Right cardiac atrium (tissue), 5 donors: ENCODE measurements at regions not wholly inside any gene's neighbourhood (a gene's known extent, or its start where the extent isn't known, plus 50 kb on each side); places are given as distances from the start of the nearest gene placed in this dataset.
"Not testable (repeated sequence)": the region's sequence is repeated elsewhere in the genome, so short reads cannot be mapped to it uniquely, and the experiment has no call there.

Experiments
- ATAC-seq, 2 donors: fragments of 200-7000 bp; cut with Tn5 transposase; one replicate each; pipeline versions ENCODE4 v1.8.0 to v1.9.1; 2020; ENCODE audit warnings: moderate library complexity in 2 of 2, mild to moderate bottlenecking in 1 of 2
- DNase-seq, 3 donors: peaks; one replicate each; pipeline ENCODE4 v3.0.0-alpha.2; 2020
- H3K27ac ChIP-seq: one replicate; pipeline ENCODE4 v1.5.1; 2013; ENCODE audit warnings: mild to moderate bottlenecking, low read length, control low read depth, moderate library complexity
- H3K27me3 ChIP-seq: one replicate; pipeline ENCODE4 v1.6.1; 2013; ENCODE audit not compliant: control insufficient read depth, insufficient read depth
- H3K4me1 ChIP-seq: one replicate; pipeline ENCODE4 v1.6.1; 2013; ENCODE audit warnings: low read length; ENCODE audit not compliant: control insufficient read depth, insufficient read depth
- H3K4me3 ChIP-seq: one replicate; pipeline ENCODE4 v1.5.1; 2013; ENCODE audit warnings: low read length, control low read depth
- H3K9me3 ChIP-seq: one replicate; pipeline ENCODE4 v1.6.1; 2013; ENCODE audit warnings: low read length; ENCODE audit not compliant: control insufficient read depth
- WGBS: extraction: QIAGEN DNeasy Blood & Tissue Kit; methylation state at CpG from one replicate; pipeline ENCODE4 v1.1.7; 2013; 5-methylcytosine and 5-hydroxymethylcytosine counted together
- intact Hi-C, 4 donors: fragments of 100-400 bp; cut with DNase I; formaldehyde crosslinking; loops; one replicate each; pipeline versions ENCODE4 v1.11.0 to v1.14.0; 2022 to 2023
- donor health status: healthy with polysubstance abuse.
- donor health status: DM: no; HTN: yes; CAD: no.
- donor health status: DM: no; HTN: no; CAD: no.
- donor health status: DM: no; HTN: yes; CAD: no; lungs with severe emphysema.
- donor health status: DM: yes; HTN: yes; CAD: no.

GRCh38 chr14:105690671-105691070 lies 164.3 kb downstream of the TMEM121 start:
- intact Hi-C loops = no loop called here
- Histone ChIP-seq H3K9me3 (no peaks in the 10 kb centered on the region), H3K27me3 (no peaks in the 10 kb centered on the region), H3K27ac (no peak overlapping the region), H3K4me3 (no peak overlapping the region), H3K4me1 (no peaks in the 10 kb centered on the region)
- 91% methylated on average over 3 of the region's 3 CpGs for WGBS
- DNase-seq (no peak), ATAC-seq (no peak)

- H3K9me3 ChIP-seq, ATAC-seq, intact Hi-C loops, H3K4me3 ChIP-seq, H3K27me3 ChIP-seq, H3K4me1 ChIP-seq, H3K27ac ChIP-seq: not testable (repeated sequence)
- DNase-seq = peak in 1 of 3 donors; percentile 51
- WGBS = 91% methylated on average over 24 of the region's 25 CpGs
Observed at GRCh38 chr14:105691321-105692109, 165.1 kb downstream of the TMEM121 start.

- H3K9me3 ChIP-seq, ATAC-seq, intact Hi-C loops, DNase-seq, H3K27me3 ChIP-seq, H3K27ac ChIP-seq, H3K4me1 ChIP-seq, H3K4me3 ChIP-seq: not testable (repeated sequence)
- WGBS = no CpG with 5 or more reads among the region's 19 CpGs
Observed at GRCh38 chr14:105692110-105692685, 165.8 kb downstream of the TMEM121 start.

- H3K4me3 ChIP-seq = no peak overlapping the region
- no peaks in the 10 kb centered on the region for H3K9me3 ChIP-seq
- DNase-seq (no peak), ATAC-seq (no peak)
- H3K4me1 ChIP-seq = no peaks in the 10 kb centered on the region
- WGBS = 91% methylated on average over 2 of the region's 2 CpGs
- H3K27me3 ChIP-seq = no peaks in the 10 kb centered on the region
- intact Hi-C loops = no loop called here
- H3K27ac ChIP-seq = no peak overlapping the region
Observed at GRCh38 chr14:105694961-105695360, 168.6 kb downstream of the TMEM121 start.

- H3K27me3 ChIP-seq, ATAC-seq, intact Hi-C loops, H3K4me3 ChIP-seq, H3K27ac ChIP-seq, DNase-seq, H3K9me3 ChIP-seq, H3K4me1 ChIP-seq: not testable (repeated sequence)
- WGBS = no CpG with 5 or more reads among the region's 11 CpGs
Observed at GRCh38 chr14:105696388-105696787, 170.0 kb downstream of the TMEM121 start.

GRCh38 chr14:105697414-105697813 lies 171.0 kb downstream of the TMEM121 start:
- H3K27me3 ChIP-seq, H3K4me1 ChIP-seq, ATAC-seq, H3K27ac ChIP-seq, intact Hi-C loops, H3K9me3 ChIP-seq, H3K4me3 ChIP-seq, DNase-seq: not testable (repeated sequence)
- WGBS = 88% methylated on average over 21 of the region's 22 CpGs

- 69% methylated on average over 5 of the region's 5 CpGs for WGBS
- H3K4me1 ChIP-seq, ATAC-seq, H3K27ac ChIP-seq, H3K27me3 ChIP-seq, DNase-seq, intact Hi-C loops, H3K4me3 ChIP-seq, H3K9me3 ChIP-seq: not testable (repeated sequence)
Observed at GRCh38 chr14:105697955-105698354, 171.6 kb downstream of the TMEM121 start.

- H3K9me3 ChIP-seq, H3K4me1 ChIP-seq, H3K27ac ChIP-seq, intact Hi-C loops, H3K4me3 ChIP-seq, H3K27me3 ChIP-seq, DNase-seq: not testable (repeated sequence)
- WGBS = 81% methylated on average over 13 of the region's 27 CpGs
- ATAC-seq = peak; percentile 36 to 49
Observed at GRCh38 chr14:105698940-105699556, 172.7 kb downstream of the TMEM121 start.

GRCh38 chr14:105699706-105700105 lies 173.3 kb downstream of the TMEM121 start:
- DNase-seq, H3K4me1 ChIP-seq, H3K27ac ChIP-seq, H3K9me3 ChIP-seq, H3K4me3 ChIP-seq, H3K27me3 ChIP-seq: not testable (repeated sequence)
- ATAC-seq = peak; percentile 5 to 8
- intact Hi-C loops = loop anchor here in 1 of 4 donors (2.0 kb wide), 1 partner anchor 117 kb away; no protein-coding TSS in a partner anchor
- 73% methylated on average over 7 of the region's 9 CpGs for WGBS

GRCh38 chr14:105700146-105700545 lies 173.8 kb downstream of the TMEM121 start:
- ATAC-seq = peak in 1 of 2 donors; percentile 7

GRCh38 chr14:105700622-105701288 lies 174.4 kb downstream of the TMEM121 start:
- WGBS = 74% methylated on average over 7 of the region's 7 CpGs
- intact Hi-C loops = loop anchor here in 1 of 4 donors (2.0 kb wide), 1 partner anchor 118 kb away; no protein-coding TSS in a partner anchor
- ATAC-seq = no peak
- H3K4me1 ChIP-seq = no peaks in the 10 kb centered on the region
- no peak overlapping the region for H3K4me3 ChIP-seq
- H3K9me3 ChIP-seq = no peaks in the 10 kb centered on the region
- no peak for DNase-seq
- no peak overlapping the region for H3K27ac ChIP-seq
- no peaks in the 10 kb centered on the region for H3K27me3 ChIP-seq

More at GRCh38 chr14:105700146-105700545, 173.8 kb downstream of the TMEM121 start:
- H3K4me3 ChIP-seq, H3K9me3 ChIP-seq, H3K27me3 ChIP-seq, DNase-seq, H3K27ac ChIP-seq, H3K4me1 ChIP-seq: not testable (repeated sequence)
- WGBS = 87% methylated on average over 12 of the region's 13 CpGs
- intact Hi-C loops = loop anchor here in 1 of 4 donors (2.0 kb wide), 1 partner anchor 117 kb away; no protein-coding TSS in a partner anchor
